AG10803 (cell line): ENCODE measurements at regions not wholly inside any gene's neighbourhood (a gene's known extent, or its start where the extent isn't known, plus 50 kb on each side); places are given as distances from the start of the nearest gene placed in this dataset.
A peak's percentile ranks its signal among the peaks of the same experiment; 100 is the strongest.

Source experiments
- DNase-seq: peaks from one replicate; pipeline ENCODE4 v3.0.0; 2010; ENCODE audit warnings: low read depth
- H3K4me3 ChIP-seq: 2 replicates; pipeline ENCODE4 v1.5.1; 2011; ENCODE audit warnings: mild to moderate bottlenecking, low read length, control low read depth
- CTCF ChIP-seq: conservative IDR thresholded peaks from 2 replicates; pipeline ENCODE4 v1.5.1; 2011; ENCODE audit warnings: mild to moderate bottlenecking, low read length, control low read depth, inconsistent platforms

GRCh38 chr1:72498371-72498770, 216.0 kb upstream of the NEGR1 start:
- DNase-seq = peak; percentile 18
- H3K4me3 ChIP-seq = no peak overlapping the region
- no peak for TF ChIP-seq CTCF

- no peak for TF ChIP-seq CTCF
- no peak for DNase-seq
- H3K4me3 ChIP-seq = no peak overlapping the region
Observed at GRCh38 chr1:72489801-72490200, 207.5 kb upstream of the NEGR1 start.

- TF ChIP-seq CTCF = no peak
- DNase-seq = peak; percentile 24
- no peak overlapping the region for H3K4me3 ChIP-seq
Observed at GRCh38 chr1:72485801-72486200, 203.5 kb upstream of the NEGR1 start.

GRCh38 chr1:72483846-72484357, 201.6 kb upstream of the NEGR1 start:
- DNase-seq = no peak
- TF ChIP-seq CTCF = no peak

GRCh38 chr1:72482736-72483413, 200.5 kb upstream of the NEGR1 start:
- TF ChIP-seq CTCF = no peak
- no peak overlapping the region for H3K4me3 ChIP-seq
- DNase-seq = no peak

More at GRCh38 chr1:72483846-72484357, 201.6 kb upstream of the NEGR1 start:
- no peak overlapping the region for H3K4me3 ChIP-seq

- TF ChIP-seq CTCF = no peak
- H3K4me3 ChIP-seq = no peak overlapping the region
- DNase-seq = no peak
Observed at GRCh38 chr1:72481420-72481970, 199.2 kb upstream of the NEGR1 start.

- no peak for DNase-seq
- no peak overlapping the region for H3K4me3 ChIP-seq
- TF ChIP-seq CTCF = no peak
Observed at GRCh38 chr1:72466376-72466775, 184.0 kb upstream of the NEGR1 start.
